GM13977 (cell line): ENCODE measurements at regions not wholly inside any gene's neighbourhood (a gene's known extent, or its start where the extent isn't known, plus 50 kb on each side); places are given as distances from the start of the nearest gene placed in this dataset.
"Not testable (repeated sequence)": the region's sequence is repeated elsewhere in the genome, so short reads cannot be mapped to it uniquely, and the experiment has no call there.

Experiments used
- DNase-seq: peaks from one replicate; pipeline ENCODE4 v3.0.0; 2012; ENCODE audit warnings: low spot score
- CTCF ChIP-seq: IDR thresholded peaks from 2 replicates; pipeline ENCODE4 v1.5.1; 2012; ENCODE audit warnings: mild to moderate bottlenecking, control low read depth; ENCODE audit not compliant: insufficient read depth; ENCODE audit errors: extremely low read depth, missing control alignments
- in situ Hi-C: fragments of 300-500 bp; cut with MboI; formaldehyde crosslinking; loops from one replicate; pipeline ENCODE4 v1.12.0; 2022; ENCODE audit warnings: low sequenced_read_pairs, low pct_unique_long_range_greater_than_20kb, mixed read lengths, inconsistent platforms; ENCODE audit not compliant: unreplicated experiment

- in situ Hi-C loops, DNase-seq: not testable (repeated sequence)
These were observed 196.9 kb downstream of the SPATA31A1 start for GRCh38 chr9:39552242-39552881.

GRCh38 chr9:39554352-39554751 lies 198.9 kb downstream of the SPATA31A1 start:
- in situ Hi-C loops, DNase-seq: not testable (repeated sequence)

- in situ Hi-C loops, DNase-seq: not testable (repeated sequence)
- TF ChIP-seq CTCF, result peak; percentile 32
These were observed 203.9 kb downstream of the SPATA31A1 start for GRCh38 chr9:39559384-39559783.

- DNase-seq, in situ Hi-C loops: not testable (repeated sequence)
These were observed 211.3 kb downstream of the SPATA31A1 start for GRCh38 chr9:39566782-39567181.

GRCh38 chr9:39567396-39567795 lies 211.9 kb downstream of the SPATA31A1 start:
- in situ Hi-C loops, DNase-seq: not testable (repeated sequence)

GRCh38 chr9:39568900-39569299 lies 213.4 kb downstream of the SPATA31A1 start:
- in situ Hi-C loops, DNase-seq: not testable (repeated sequence)

- DNase-seq, in situ Hi-C loops: not testable (repeated sequence)
These were observed 217.9 kb downstream of the SPATA31A1 start for GRCh38 chr9:39573024-39574022.

- DNase-seq, in situ Hi-C loops: not testable (repeated sequence)
These were observed 223.5 kb downstream of the SPATA31A1 start for GRCh38 chr9:39579000-39579399.

GRCh38 chr9:39581296-39581695 lies 225.8 kb downstream of the SPATA31A1 start:
- DNase-seq, in situ Hi-C loops: not testable (repeated sequence)

- in situ Hi-C loops, DNase-seq: not testable (repeated sequence)
These were observed 227.4 kb downstream of the SPATA31A1 start for GRCh38 chr9:39582677-39583412.

GRCh38 chr9:39583413-39583747 lies 227.9 kb downstream of the SPATA31A1 start:
- in situ Hi-C loops, DNase-seq: not testable (repeated sequence)

- DNase-seq, in situ Hi-C loops: not testable (repeated sequence)
These were observed 229.8 kb downstream of the SPATA31A1 start for GRCh38 chr9:39585233-39585632.
